Heart left ventricle (tissue), 16 donors: ENCODE measurements at regions not wholly inside any gene's neighbourhood (a gene's known extent, or its start where the extent isn't known, plus 50 kb on each side); places are given as distances from the start of the nearest gene placed in this dataset.

Experiments used
- ATAC-seq, 4 donors: fragments of 200-7000 bp; cut with Tn5 transposase; one replicate each; pipeline ENCODE4 v1.9.1; 2020 to 2022; ENCODE audit warnings: moderate library complexity in 4 of 4, mild to moderate bottlenecking in 3 of 4, moderate number of reproducible peaks in 1 of 4
- DNase-seq, 5 donors: peaks; one replicate each; pipeline ENCODE4 v3.0.0-alpha.2; 2020
- H3K27ac ChIP-seq, 12 donors: fragments of 200-600 bp; sonication (generic) in 4 of 12; one replicate each; pipeline versions ENCODE4 v1.5.0 to v1.8.0; 2016 to 2022; ENCODE audit warnings: mild to moderate bottlenecking in 2 of 12
- H3K27me3 ChIP-seq, 9 donors: fragments of 200-600 bp; sonication (generic) in 2 of 9; one replicate each; pipeline versions ENCODE4 v1.5.1 to v1.8.0; 2016 to 2022; ENCODE audit warnings: mild to moderate bottlenecking in 3 of 9
- H3K36me3 ChIP-seq, 9 donors: fragments of 200-600 bp; sonication (generic) in 2 of 9; one replicate each; pipeline versions ENCODE4 v1.5.0 to v1.8.0; 2018 to 2022; ENCODE audit warnings: mild to moderate bottlenecking in 2 of 9
- H3K4me1 ChIP-seq, 12 donors: fragments of 200-600 bp; sonication (generic) in 4 of 12; one replicate each; pipeline versions ENCODE4 v1.5.0 to v1.8.0; 2016 to 2022; ENCODE audit warnings: mild to moderate bottlenecking in 3 of 12
- H3K4me3 ChIP-seq, 12 donors: fragments of 200-600 bp; sonication (generic) in 4 of 12; one replicate each; pipeline versions ENCODE4 v1.5.0 to v1.8.0; 2017 to 2022; ENCODE audit warnings: mild to moderate bottlenecking in 9 of 12, moderate library complexity in 4 of 12
- H3K9me3 ChIP-seq, 12 donors: fragments of 200-600 bp; sonication (generic) in 4 of 12; one replicate each; pipeline versions ENCODE4 v1.5.0 to v1.8.0; 2016 to 2022; ENCODE audit warnings: mild to moderate bottlenecking in 1 of 12
- CTCF ChIP-seq, 12 donors: fragments of 200-600 bp; sonication (generic) in 4 of 12; IDR thresholded peaks; one replicate each; pipeline versions ENCODE4 v1.5.0 to v1.8.0; 2018 to 2022; ENCODE audit warnings: antibody characterized with exemption in 12 of 12, mild to moderate bottlenecking in 5 of 12
- POLR2A ChIP-seq, 2 donors: fragments of 450-650 bp; IDR thresholded peaks; one replicate each; pipeline ENCODE4 v1.6.1; 2017; ENCODE audit warnings: antibody characterized with exemption in 2 of 2, mild to moderate bottlenecking in 2 of 2, moderate library complexity in 2 of 2
- WGBS, 4 donors: extraction: QIAGEN DNeasy Blood & Tissue Kit in 2 of 4; methylation state at CpG; one replicate each; pipeline versions ENCODE4 v1.1.5 to v1.1.7; 2013 to 2018; 5-methylcytosine and 5-hydroxymethylcytosine counted together
- intact Hi-C, 10 donors: fragments of 100-400 bp; cut with DNase I; formaldehyde crosslinking; loops; one replicate each; pipeline versions ENCODE4 v1.11.1 to v1.14.2; 2022
- donor health status: ischemic (EF 13 %, LVEDD 7.1; RV severe dilation, severe dysfunction).
- donor health status: healthy with polysubstance abuse.
- donor health status: DM: no; HTN: yes; CAD: no.
- donor health status: DM: no; HTN: no; CAD: no.
- donor health status: ischemic (EF 25% LVEDD 6.9; RV normal size, moderate dysfunction).
- donor health status: ischemic (EF 25% LVEDD 5.7; RV mildly dilated, moderate dysfunction).
- donor health status: healthy.
- donor health status: DM: yes; HTN: yes; CAD: no.
- donor health status: ischemic (EF 35%, LVEDD 5.7; RV mildly dilated, moderate dysfunction).
- donor health status: nonischemic (EF 11% LVEDD 7.7; RV severe dilation, severe dysfunction).
- donor health status: DM: yes; HTN: yes; CAD: no.
- donor health status: PGD.
- donor health status: ischemic (EF 29% LVEDD 5.4; RV normal size, mild dysfunction).
- donor health status: nonischemic (EF 23%, LVEDD 6.1; RV moderate dilation, normal function).

GRCh38 chr14:58914279-58914855 lies 274.1 kb upstream of the DAAM1 start:
- Histone ChIP-seq H3K9me3 (no peaks in the 10 kb centered on the region), H3K4me1 (no peaks in the 10 kb centered on the region), H3K27ac (no peak overlapping the region), H3K36me3 (no peaks in the 10 kb centered on the region), H3K27me3 (no peaks in the 10 kb centered on the region), H3K4me3 (no peak overlapping the region)
- intact Hi-C loops, result no loop called here
- no peak for ATAC-seq
- 71 to 79% (median 74%) methylated on average over 10 of the region's 10 CpGs for WGBS, 4 donors
- DNase-seq, result no peak
- TF ChIP-seq POLR2A (IDR thresholded peaks at IDR 0.05), result no peak
- no peak for TF ChIP-seq CTCF (IDR thresholded peaks at IDR 0.05)

DNA sequence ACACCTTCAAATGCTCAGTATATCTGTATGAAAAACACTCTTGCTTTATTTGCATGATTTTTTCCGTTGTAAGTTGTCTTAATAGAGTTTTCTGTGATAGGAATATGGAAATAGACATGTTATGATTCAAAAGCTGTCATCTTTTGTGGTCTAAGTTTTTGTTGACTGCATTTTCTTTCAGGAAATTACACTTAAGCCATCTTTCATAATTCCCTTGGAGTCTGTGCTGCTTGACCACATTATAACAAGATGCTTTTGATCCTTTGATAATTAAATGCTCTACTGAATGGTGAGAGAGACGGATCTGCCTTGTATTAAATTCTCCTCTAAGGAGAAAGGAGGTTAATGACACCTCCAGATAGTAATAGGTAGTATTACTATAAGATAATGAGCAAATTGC lies 272.8 kb upstream of the DAAM1 start:
- Histone ChIP-seq H3K36me3 (no peaks in the 10 kb centered on the region), H3K4me3 (no peak overlapping the region), H3K9me3 (no peaks in the 10 kb centered on the region), H3K27ac (no peak overlapping the region), H3K4me1 (no peaks in the 10 kb centered on the region), H3K27me3 (no peaks in the 10 kb centered on the region)
- TF ChIP-seq POLR2A (IDR thresholded peaks at IDR 0.05), result no peak
- no peak for TF ChIP-seq CTCF (IDR thresholded peaks at IDR 0.05)
- intact Hi-C loops, result no loop called here
- DNase-seq (no peak), ATAC-seq (no peak)
- WGBS, 4 donors, result 59 to 80% (median 73%) methylated on average over 2 of the region's 2 CpGs

DNA sequence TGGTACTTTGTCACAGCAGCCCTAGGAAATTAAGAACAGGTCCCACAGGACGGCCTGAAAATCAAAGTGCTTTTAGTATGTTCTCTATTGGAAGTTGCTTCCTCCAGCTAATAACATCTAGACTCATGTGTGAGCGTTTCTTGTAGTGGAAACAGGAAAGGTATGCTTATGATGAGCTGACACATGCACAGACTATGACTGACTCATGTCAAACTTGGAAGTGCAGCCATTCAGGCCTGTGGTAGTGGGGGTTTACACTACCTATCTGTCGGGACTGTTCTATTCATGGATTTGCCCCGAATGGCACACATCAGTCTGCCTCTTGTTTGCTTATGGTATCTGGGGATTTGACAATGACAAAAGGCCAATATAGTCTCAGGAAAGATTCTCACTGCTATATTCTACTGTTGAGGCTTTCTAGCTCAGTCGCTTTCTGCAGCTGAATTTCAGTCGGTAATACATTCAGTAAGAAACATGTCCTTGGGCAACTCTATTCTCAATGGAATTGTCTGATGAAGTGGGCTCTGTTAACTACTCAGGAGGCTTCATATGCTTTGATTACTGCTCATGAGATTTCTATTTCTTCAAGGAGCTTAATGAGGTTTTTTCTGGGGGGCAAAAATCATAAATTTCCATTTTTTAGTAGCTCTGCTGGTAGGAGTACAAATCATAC lies 270.3 kb upstream of the DAAM1 start:
- no peaks in the 10 kb centered on the region for H3K27me3 ChIP-seq
- DNase-seq (no peak), ATAC-seq (no peak)
- no peaks in the 10 kb centered on the region for H3K9me3 ChIP-seq
- WGBS, 4 donors, result 70 to 76% (median 74%) methylated on average over 6 of the region's 6 CpGs
- H3K36me3 ChIP-seq, result no peaks in the 10 kb centered on the region
- no peaks in the 10 kb centered on the region for H3K4me1 ChIP-seq
- no peak overlapping the region for H3K27ac ChIP-seq
- intact Hi-C loops, result no loop called here
- no peak overlapping the region for H3K4me3 ChIP-seq
- TF ChIP-seq POLR2A (IDR thresholded peaks at IDR 0.05) (no peak), CTCF (IDR thresholded peaks at IDR 0.05) (no peak)

GRCh38 chr14:58919217-58919616 lies 269.2 kb upstream of the DAAM1 start:
- Histone ChIP-seq H3K27ac (no peak overlapping the region), H3K36me3 (no peaks in the 10 kb centered on the region), H3K4me1 (no peaks in the 10 kb centered on the region), H3K27me3 (no peaks in the 10 kb centered on the region), H3K9me3 (no peaks in the 10 kb centered on the region), H3K4me3 (no peak overlapping the region)
- 80 to 87% (median 84%) methylated on average over 6 of the region's 6 CpGs for WGBS, 4 donors
- TF ChIP-seq POLR2A (IDR thresholded peaks at IDR 0.05) (no peak), CTCF (IDR thresholded peaks at IDR 0.05) (no peak)
- intact Hi-C loops, result no loop called here
- ATAC-seq (no peak), DNase-seq (no peak)
